T-helper 2 cell (primary cell): ENCODE measurements at regions not wholly inside any gene's neighbourhood (a gene's known extent, or its start where the extent isn't known, plus 50 kb on each side); places are given as distances from the start of the nearest gene placed in this dataset.
"Not testable (repeated sequence)": the region's sequence is repeated elsewhere in the genome, so short reads cannot be mapped to it uniquely, and the experiment has no call there.

Experiments used
- DNase-seq, 5 experiments: peaks; one replicate each; pipeline versions ENCODE4 v3.0.0 to v3.0.0-alpha.2; 2012 to 2022

- DNase-seq = no peak
Measured at GRCh38 chr4:57374866-57375595, 264.8 kb upstream of the IGFBP7 start.

- DNase-seq = no peak
Measured at GRCh38 chr4:57373991-57374390, 263.8 kb upstream of the IGFBP7 start.

GRCh38 chr4:57371671-57372070 is 261.5 kb upstream of the IGFBP7 start:
- no peak for DNase-seq

GRCh38 chr4:57370691-57371090 is 260.5 kb upstream of the IGFBP7 start:
- no peak for DNase-seq

GRCh38 chr4:57369446-57369845 is 259.3 kb upstream of the IGFBP7 start:
- DNase-seq = no peak

GRCh38 chr4:57364255-57364654 is 254.1 kb upstream of the IGFBP7 start:
- DNase-seq = no peak

- DNase-seq = no peak
Measured at GRCh38 chr4:57363346-57363745, 253.2 kb upstream of the IGFBP7 start.

- no peak for DNase-seq
Measured at GRCh38 chr4:57360681-57361080, 250.5 kb upstream of the IGFBP7 start.

- DNase-seq = no peak
Measured at GRCh38 chr4:57355101-57355665, 245.0 kb upstream of the IGFBP7 start.

- no peak for DNase-seq
Measured at GRCh38 chr4:57351731-57352130, 241.5 kb upstream of the IGFBP7 start.

GRCh38 chr4:57344296-57344695 is 234.1 kb upstream of the IGFBP7 start:
- DNase-seq = no peak

- no peak for DNase-seq
Measured at GRCh38 chr4:57342411-57342810, 232.2 kb upstream of the IGFBP7 start.

GRCh38 chr4:57338861-57339260 is 228.7 kb upstream of the IGFBP7 start:
- not testable (repeated sequence) for DNase-seq

- DNase-seq = no peak
Measured at GRCh38 chr4:57333684-57334083, 223.5 kb upstream of the IGFBP7 start.

GRCh38 chr4:57331959-57332358 is 221.8 kb upstream of the IGFBP7 start:
- no peak for DNase-seq

- no peak for DNase-seq
Measured at GRCh38 chr4:57329279-57329678, 219.1 kb upstream of the IGFBP7 start.

GRCh38 chr4:57324673-57325307 is 214.6 kb upstream of the IGFBP7 start:
- DNase-seq = no peak

- no peak for DNase-seq
Measured at GRCh38 chr4:57320849-57321248, 210.7 kb upstream of the IGFBP7 start.

- no peak for DNase-seq
Measured at GRCh38 chr4:57320217-57320616, 210.0 kb upstream of the IGFBP7 start.

- DNase-seq = no peak
Measured at GRCh38 chr4:57318703-57319102, 208.5 kb upstream of the IGFBP7 start.

GRCh38 chr4:57314636-57315035 is 204.5 kb upstream of the IGFBP7 start:
- no peak for DNase-seq

- no peak for DNase-seq
Measured at GRCh38 chr4:57312296-57312695, 202.1 kb upstream of the IGFBP7 start.

- DNase-seq = no peak
Measured at GRCh38 chr4:57309658-57310057, 199.5 kb upstream of the IGFBP7 start.

GRCh38 chr4:57308301-57308700 is 198.1 kb upstream of the IGFBP7 start:
- no peak for DNase-seq
